HG03175 (cell line): ENCODE measurements at regions not wholly inside any gene's neighbourhood (a gene's known extent, or its start where the extent isn't known, plus 50 kb on each side); places are given as distances from the start of the nearest gene placed in this dataset.
"Not testable (repeated sequence)": the region's sequence is repeated elsewhere in the genome, so short reads cannot be mapped to it uniquely, and the experiment has no call there.

Experiments used
- ATAC-seq: cut with Tn5 transposase; IDR thresholded peaks from one replicate; pipeline ENCODE4 v1.9.1; 2021; ENCODE audit warnings: mild to moderate bottlenecking, moderate library complexity; ENCODE audit not compliant: unreplicated experiment

DNA sequence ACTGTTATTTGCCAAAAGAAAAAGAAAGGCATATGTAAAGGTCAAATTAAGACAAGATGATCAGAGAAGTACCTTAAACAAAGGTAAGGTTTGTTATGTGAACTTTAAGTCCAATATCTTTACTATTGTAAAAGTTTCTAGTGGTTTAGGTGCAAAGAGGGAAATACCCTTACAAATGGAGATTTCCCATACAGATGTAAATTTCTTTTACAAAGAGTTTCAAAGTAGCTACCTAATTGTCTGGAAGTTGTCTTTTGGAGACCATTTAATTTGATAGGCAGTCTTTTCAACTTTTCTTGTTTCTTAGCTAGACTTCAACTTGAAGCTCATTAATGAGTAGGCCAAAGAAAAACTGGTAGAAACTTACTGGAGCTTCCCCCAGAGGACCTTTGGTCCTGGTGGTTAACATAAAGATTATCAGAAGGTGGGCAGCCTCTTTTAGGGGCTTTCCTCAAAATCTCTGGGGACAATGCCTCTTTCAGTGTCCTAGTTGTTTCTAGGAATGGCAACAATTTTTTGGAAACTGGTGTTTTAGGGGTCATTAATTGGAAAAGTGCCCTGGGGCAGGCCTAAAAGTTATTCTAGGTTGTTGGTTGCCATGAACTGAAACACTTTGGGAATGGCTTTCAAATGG is 297.3 kb downstream of the GUCY2F start:
- ATAC-seq: no peak

DNA sequence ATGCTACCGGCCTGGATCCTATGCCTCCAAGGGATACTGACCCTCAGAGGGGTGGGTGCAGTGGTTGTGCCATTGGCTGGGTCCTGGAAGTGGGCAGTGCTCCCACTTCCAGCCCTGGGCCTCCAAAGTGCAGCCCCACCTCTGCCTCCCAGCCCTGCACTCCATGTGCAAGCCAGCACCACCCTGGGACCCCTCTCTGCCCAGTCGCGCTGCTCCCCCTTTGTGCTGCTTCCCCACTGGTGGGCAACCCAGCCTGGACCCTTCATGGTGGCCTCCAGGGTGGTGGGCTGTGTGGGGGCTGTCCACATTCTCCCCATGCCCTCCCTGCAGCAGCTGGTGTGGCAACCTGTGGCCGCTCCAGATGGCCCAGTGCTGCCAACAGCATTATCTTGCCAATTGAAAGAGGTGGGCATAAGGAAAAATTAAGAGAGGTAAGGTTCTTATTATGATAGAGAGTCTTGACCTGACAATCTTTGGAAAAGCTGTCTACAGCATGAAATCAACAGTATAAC is 309.7 kb downstream of the GUCY2F start:
- ATAC-seq: no peak

- no peak for ATAC-seq
Observed at GRCh38 chrX:109155161-109155560, 326.7 kb downstream of the GUCY2F start.

- not testable (repeated sequence) for ATAC-seq
Observed at GRCh38 chrX:109144173-109144572, 337.7 kb downstream of the GUCY2F start.

GRCh38 chrX:109140463-109140862 is 341.4 kb downstream of the GUCY2F start:
- ATAC-seq: no peak

DNA sequence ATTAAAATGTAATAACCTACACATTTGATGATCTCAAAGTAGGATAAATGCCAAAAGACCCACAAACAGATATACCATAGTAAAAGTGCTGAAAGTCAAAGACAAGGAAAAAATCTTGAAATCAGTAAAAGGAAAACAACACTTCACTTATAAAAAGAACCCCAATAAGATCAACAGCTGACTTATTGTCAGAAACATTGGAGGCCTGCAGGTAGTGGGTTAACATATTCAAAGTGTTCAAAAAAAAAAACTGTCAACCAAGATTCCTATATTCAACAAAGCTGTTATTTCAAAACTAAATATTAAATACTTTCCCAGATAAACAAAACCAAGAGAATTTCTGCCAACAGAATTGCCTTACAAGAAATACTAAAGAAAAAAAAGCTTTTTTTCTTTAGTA is 347.1 kb downstream of the GUCY2F start:
- ATAC-seq: no peak

- ATAC-seq: no peak
Observed at GRCh38 chrX:109125304-109125703, 356.6 kb downstream of the GUCY2F start.

DNA sequence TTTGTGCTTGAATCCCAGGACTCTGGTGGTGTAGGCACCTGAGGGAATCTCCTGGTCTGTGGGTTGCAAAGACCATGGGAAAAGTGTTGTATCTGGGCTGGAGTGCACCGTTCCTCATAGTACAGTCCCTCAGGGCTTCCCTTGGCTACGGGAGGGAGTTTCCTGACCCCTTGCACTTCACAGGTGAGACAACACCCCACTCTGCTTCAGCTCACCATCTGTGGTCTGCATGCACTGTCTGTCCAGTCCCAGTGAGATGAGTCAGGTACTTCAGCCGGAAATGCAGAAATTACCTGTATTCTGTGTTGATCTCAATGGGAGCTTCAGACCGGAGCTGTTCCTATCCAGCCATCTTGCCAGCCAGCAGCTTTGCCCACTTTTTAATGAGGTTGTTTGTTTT is 353.0 kb upstream of the IRS4 start:
- no peak for ATAC-seq

GRCh38 chrX:109077788-109078187 is 341.4 kb upstream of the IRS4 start:
- ATAC-seq: no peak

DNA sequence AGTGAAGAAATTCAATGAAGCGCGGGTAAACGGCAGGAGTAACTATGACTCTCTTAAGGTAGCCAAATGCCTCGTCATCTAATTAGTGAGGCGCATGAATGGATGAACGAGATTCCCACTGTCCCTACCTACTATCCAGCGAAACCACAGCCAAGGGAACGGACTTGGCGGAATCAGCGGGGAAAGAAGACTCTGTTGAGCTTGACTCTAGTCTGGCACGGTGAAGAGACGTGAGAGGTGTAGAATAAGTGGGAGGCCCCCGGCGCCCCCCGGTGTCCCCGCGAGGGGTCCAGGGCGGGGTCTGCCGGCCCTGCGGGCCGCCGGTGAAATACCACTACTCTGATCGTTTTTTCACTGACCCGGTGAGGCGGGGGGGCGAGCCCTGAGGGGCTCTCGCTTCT is 317.8 kb upstream of the IRS4 start:
- ATAC-seq: not testable (repeated sequence)

GRCh38 chrX:109049903-109050302 is 313.5 kb upstream of the IRS4 start:
- ATAC-seq: no peak

- ATAC-seq: no peak
Observed at GRCh38 chrX:109049416-109049815, 313.1 kb upstream of the IRS4 start.

GRCh38 chrX:109040057-109040456 is 303.7 kb upstream of the IRS4 start:
- no peak for ATAC-seq

- peak; percentile 96 for ATAC-seq
Observed at GRCh38 chrX:109036624-109037023, 300.3 kb upstream of the IRS4 start.

- ATAC-seq: no peak
Observed at GRCh38 chrX:108993909-108994308, 257.5 kb upstream of the IRS4 start.

DNA sequence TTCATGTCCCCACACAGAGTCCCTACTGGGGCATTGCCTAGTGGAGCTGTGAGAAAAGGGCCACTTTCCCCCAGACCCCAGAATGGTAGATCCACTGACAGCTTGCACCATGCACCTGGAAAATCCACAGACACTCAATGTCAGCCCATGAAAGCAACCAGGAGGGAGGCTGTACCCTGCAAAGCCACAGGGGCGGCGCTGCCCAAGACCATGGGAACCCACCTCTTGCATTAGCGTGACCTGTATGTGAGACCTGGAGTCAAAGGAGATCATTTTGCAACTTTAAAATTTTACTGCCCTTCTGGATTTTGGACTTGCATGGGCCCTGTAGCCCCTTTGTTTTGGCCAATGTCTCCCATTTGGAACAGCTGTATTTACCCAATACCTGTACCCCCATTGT is 236.5 kb upstream of the IRS4 start:
- ATAC-seq: not testable (repeated sequence)

- no peak for ATAC-seq
Observed at GRCh38 chrX:108947205-108947604, 210.8 kb upstream of the IRS4 start.

DNA sequence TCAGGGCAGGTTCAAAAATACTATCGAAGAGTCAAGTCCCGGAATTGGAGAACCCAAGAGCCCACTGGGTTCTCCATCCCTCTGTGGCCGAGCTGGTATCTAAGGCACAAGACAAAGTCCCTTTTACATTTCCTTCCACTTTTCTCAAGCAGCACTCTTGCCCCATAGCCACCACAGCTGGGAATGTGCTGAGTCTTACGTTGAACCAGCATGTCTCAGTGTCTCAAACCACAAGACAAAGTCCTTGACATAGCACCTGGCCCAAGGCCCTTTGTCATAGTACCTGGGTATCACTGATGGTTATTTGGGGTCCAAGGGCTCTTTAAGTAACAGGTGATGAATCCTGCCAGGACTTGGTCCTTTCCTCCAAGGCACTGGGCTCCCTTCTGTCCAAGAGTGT is 210.2 kb upstream of the IRS4 start:
- ATAC-seq: no peak

DNA sequence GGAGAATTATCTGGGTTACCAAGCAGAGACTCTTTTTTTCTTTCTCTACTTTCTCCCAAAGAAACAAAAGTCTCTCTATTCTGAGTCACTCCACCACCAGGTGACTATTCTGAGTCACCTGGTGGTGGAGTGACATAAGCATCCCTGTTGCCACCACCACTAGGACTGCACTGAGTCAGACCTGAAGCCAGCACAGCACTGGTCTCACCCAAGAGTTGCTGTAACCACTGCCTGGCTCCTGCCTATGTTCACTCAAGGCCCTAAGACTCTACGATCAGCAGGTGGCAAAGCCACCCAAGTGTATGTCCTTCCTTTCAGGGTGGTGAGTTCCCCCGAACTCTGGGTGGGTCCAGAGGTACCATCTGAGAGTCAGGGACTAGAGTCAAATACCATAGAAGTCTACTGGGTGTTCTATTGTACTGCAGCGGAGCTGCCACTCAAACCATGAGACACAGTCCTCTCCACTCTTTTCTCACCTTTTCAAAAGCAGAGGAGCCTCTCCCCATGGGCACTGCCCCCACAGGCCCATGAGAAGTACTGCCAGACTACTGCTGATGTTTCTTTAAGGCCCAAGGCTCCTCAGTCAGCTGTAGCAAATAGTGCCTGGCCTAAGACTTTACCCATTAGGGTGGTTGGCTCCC is 209.6 kb upstream of the IRS4 start:
- no peak for ATAC-seq

DNA sequence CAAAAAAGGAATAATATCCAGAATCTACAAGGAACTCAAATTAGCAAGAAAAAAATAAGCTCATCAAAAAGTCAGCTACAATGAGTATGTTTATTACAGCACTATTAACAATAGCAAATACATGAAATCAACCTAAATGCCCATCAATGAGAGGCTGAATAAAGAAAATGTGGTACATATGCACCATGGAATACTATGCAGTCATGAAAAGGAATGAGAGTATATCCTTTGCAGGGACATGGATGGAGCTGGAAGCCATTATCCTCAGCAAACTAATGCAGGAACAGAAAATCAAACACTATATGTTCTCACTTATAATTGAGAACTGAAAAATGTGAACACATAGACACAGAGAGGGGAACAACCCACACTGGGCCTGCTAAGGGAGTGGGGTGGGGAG is 178.4 kb upstream of the IRS4 start:
- ATAC-seq: no peak

DNA sequence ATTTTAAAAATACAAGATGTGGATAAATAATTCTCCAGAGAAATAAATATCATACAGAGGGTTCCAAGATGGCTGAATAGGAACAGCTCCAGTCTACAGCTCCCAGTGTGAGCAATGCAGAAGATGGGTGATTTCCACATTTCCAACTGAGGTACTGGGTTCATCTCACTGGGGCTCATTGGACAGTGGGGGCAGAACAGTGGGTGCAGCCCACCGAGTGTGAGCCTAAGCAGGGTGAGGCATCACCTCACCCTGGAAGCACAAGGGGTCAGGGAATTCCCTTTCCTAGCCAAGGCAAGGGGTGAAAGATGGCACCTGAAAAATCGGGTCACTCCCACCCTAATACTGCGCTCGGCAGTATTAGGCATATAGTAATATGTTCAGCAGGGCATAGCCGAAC is 167.5 kb upstream of the IRS4 start:
- ATAC-seq: not testable (repeated sequence)

DNA sequence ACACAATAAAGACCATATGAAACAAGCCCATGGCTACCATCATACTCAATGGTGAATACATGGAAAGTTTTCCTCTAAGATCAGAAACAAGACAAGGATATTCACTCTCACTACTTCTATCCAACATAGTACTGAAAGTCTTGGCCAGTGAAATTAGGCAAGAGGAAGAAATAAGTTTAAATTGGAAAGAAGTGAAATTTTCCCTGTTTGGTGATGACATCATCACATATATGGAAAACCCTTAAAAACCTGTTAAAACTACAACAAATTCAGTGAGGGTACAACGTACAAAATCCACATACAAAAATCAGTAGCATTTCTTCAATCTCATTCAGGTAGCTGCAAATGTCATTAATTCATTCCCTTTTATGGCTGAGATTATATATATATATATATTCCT is 164.0 kb upstream of the IRS4 start:
- no peak for ATAC-seq

GRCh38 chrX:108896349-108896748 is 160.0 kb upstream of the IRS4 start:
- ATAC-seq: not testable (repeated sequence)
